Stimulated activated CD8-positive, alpha-beta memory T cell treated with anti-CD3 and anti-CD28 coated beads, Interleukin-12 subunit alpha, Interleukin-12 subunit beta, amount 100 ng/mL, for 24 hours (primary cell): ENCODE measurements at regions not wholly inside any gene's neighbourhood (a gene's known extent, or its start where the extent isn't known, plus 50 kb on each side); places are given as distances from the start of the nearest gene placed in this dataset.
"Not testable (repeated sequence)": the region's sequence is repeated elsewhere in the genome, so short reads cannot be mapped to it uniquely, and the experiment has no call there.

Experiments used
- DNase-seq: peaks from one replicate; pipeline ENCODE4 v3.0.0-alpha.2; 2020; ENCODE audit errors: extremely low read depth

- not testable (repeated sequence) for DNase-seq
Observed at GRCh38 chr10:78096486-78096885, 62.8 kb downstream of the RPS24 start.

GRCh38 chr10:78102593-78102992 lies 68.9 kb downstream of the RPS24 start:
- not testable (repeated sequence) for DNase-seq

GRCh38 chr10:78109210-78109609 lies 75.5 kb downstream of the RPS24 start:
- DNase-seq: no peak

- no peak for DNase-seq
Observed at GRCh38 chr10:78115135-78115853, 81.6 kb downstream of the RPS24 start.

GRCh38 chr10:78116361-78116760 lies 82.7 kb downstream of the RPS24 start:
- DNase-seq: no peak

- DNase-seq: no peak
Observed at GRCh38 chr10:78118591-78118990, 84.9 kb downstream of the RPS24 start.

GRCh38 chr10:78121801-78122200 lies 88.1 kb downstream of the RPS24 start:
- no peak for DNase-seq

GRCh38 chr10:78124167-78124566 lies 90.5 kb downstream of the RPS24 start:
- no peak for DNase-seq

- no peak for DNase-seq
Observed at GRCh38 chr10:78129211-78129610, 95.5 kb downstream of the RPS24 start.

GRCh38 chr10:78130966-78131710 lies 97.5 kb downstream of the RPS24 start:
- no peak for DNase-seq

- DNase-seq: no peak
Observed at GRCh38 chr10:78134773-78135306, 101.2 kb downstream of the RPS24 start.

GRCh38 chr10:78137147-78137546 lies 103.5 kb downstream of the RPS24 start:
- DNase-seq: no peak

GRCh38 chr10:78139341-78139740 lies 105.7 kb downstream of the RPS24 start:
- DNase-seq: no peak

- no peak for DNase-seq
Observed at GRCh38 chr10:78140066-78140630, 106.5 kb downstream of the RPS24 start.

GRCh38 chr10:78143576-78143975 lies 109.9 kb downstream of the RPS24 start:
- DNase-seq: no peak

GRCh38 chr10:78146200-78146599 lies 112.5 kb downstream of the RPS24 start:
- DNase-seq: no peak

GRCh38 chr10:78147202-78147601 lies 113.5 kb downstream of the RPS24 start:
- no peak for DNase-seq

GRCh38 chr10:78148216-78148960 lies 114.7 kb downstream of the RPS24 start:
- DNase-seq: no peak

- DNase-seq: no peak
Observed at GRCh38 chr10:78148961-78149612, 115.4 kb downstream of the RPS24 start.

- DNase-seq: no peak
Observed at GRCh38 chr10:78150756-78151155, 117.1 kb downstream of the RPS24 start.

GRCh38 chr10:78155722-78156121 lies 122.1 kb downstream of the RPS24 start:
- DNase-seq: no peak
